ENCODE measurements at regions not wholly inside any gene's neighbourhood (a gene's known extent, or its start where the extent isn't known, plus 50 kb on each side); places are given as distances from the start of the nearest gene placed in this dataset.

DNA sequence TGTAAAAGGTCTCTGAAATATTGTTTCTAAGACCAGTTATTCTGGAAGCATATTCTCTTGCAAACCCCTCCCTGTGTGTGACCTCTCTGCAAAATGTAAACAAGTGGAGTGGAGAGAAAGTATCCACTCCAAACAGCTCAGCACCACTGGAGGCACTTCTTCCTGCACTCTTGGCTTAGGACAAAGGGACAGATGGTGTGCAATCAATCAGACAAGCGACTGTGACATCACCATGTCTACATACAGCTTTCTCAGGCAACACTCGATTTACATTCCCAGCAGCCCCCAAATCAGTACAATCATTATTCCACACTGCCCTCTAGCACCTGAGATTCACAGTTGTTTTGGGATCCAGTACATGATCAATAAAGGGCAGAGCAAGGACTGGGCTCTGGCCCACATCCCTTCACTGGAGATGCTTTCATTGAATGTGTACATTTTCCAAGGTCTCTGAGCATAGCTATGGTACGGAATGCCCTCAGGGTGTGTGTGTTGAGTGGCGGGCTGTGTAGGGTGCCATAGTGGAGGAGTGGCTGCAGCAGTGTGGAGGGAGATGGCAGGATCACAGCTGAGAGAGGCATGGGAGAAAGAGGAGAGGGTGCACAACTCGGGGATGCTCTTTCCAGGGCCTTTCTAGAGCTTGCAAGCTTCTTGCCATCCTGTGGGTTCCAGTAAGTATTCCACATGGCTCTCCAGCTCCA is 311.8 kb upstream of the ST6GAL2 start:
- 75 to 78% (median 76%) methylated on average over 5 of the region's 5 CpGs for WGBS, 5 donors
- no peak for TF ChIP-seq POLR2AphosphoS5 (IDR thresholded peaks at IDR 0.05)
- TF ChIP-seq, protein P1, sequence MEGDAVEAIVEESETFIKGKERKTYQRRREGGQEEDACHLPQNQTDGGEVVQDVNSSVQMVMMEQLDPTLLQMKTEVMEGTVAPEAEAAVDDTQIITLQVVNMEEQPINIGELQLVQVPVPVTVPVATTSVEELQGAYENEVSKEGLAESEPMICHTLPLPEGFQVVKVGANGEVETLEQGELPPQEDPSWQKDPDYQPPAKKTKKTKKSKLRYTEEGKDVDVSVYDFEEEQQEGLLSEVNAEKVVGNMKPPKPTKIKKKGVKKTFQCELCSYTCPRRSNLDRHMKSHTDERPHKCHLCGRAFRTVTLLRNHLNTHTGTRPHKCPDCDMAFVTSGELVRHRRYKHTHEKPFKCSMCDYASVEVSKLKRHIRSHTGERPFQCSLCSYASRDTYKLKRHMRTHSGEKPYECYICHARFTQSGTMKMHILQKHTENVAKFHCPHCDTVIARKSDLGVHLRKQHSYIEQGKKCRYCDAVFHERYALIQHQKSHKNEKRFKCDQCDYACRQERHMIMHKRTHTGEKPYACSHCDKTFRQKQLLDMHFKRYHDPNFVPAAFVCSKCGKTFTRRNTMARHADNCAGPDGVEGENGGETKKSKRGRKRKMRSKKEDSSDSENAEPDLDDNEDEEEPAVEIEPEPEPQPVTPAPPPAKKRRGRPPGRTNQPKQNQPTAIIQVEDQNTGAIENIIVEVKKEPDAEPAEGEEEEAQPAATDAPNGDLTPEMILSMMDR (IDR thresholded peaks at IDR 0.05) = no peak
- no peak for TF ChIP-seq EP300 (IDR thresholded peaks at IDR 0.05)
- no peak for TF ChIP-seq POLR2A (IDR thresholded peaks at IDR 0.05)
- DNase-seq = peak in 1 of 2 donors; percentile 7

DNA sequence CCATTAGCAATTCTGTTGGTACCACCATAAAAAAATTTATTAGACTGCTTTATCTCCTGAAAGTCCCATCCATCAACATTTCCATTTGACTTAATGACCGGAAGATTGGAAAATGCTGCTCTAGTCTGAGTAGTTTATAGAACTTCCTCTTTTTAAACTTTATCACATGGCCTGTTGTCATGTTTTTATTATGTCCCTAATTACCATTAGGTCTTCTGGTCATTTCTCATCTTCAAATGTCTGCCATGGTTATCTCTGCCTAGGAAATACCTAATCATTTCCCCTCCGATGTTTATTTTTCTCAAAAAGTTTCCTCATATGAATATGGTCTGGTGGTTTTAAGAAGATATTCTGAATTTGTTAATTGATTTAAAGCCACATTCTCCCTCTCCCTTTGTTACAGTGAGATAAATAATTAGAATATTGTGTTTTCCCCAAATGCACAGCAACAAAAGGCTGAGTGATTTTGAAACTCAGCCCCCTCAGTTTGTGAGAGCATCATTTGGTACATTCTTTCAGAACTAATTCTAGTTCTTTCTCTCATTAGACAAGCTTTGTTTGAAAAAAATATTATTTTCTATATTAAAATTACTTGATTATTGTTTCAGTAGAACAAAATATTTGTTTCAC is 317.1 kb upstream of the ST6GAL2 start:
- WGBS, 5 donors = 34 to 44% (median 40%) methylated on average over 2 of the region's 2 CpGs
- no peak for DNase-seq

More for the DNA sequence above, 311.8 kb upstream of the ST6GAL2 start:
- Histone ChIP-seq H3K36me3 (no peaks in the 10 kb centered on the region), H3K27ac (no peak overlapping the region), H3K27me3 (no peaks in the 10 kb centered on the region), H3K9me3 (no peaks in the 10 kb centered on the region), H3K4me3 (no peak overlapping the region), H3K4me1 (no peaks in the 10 kb centered on the region)
- intact Hi-C loops (cut with DNase I; ENCODE audit: low total_unique reads) = no loop called here

DNA sequence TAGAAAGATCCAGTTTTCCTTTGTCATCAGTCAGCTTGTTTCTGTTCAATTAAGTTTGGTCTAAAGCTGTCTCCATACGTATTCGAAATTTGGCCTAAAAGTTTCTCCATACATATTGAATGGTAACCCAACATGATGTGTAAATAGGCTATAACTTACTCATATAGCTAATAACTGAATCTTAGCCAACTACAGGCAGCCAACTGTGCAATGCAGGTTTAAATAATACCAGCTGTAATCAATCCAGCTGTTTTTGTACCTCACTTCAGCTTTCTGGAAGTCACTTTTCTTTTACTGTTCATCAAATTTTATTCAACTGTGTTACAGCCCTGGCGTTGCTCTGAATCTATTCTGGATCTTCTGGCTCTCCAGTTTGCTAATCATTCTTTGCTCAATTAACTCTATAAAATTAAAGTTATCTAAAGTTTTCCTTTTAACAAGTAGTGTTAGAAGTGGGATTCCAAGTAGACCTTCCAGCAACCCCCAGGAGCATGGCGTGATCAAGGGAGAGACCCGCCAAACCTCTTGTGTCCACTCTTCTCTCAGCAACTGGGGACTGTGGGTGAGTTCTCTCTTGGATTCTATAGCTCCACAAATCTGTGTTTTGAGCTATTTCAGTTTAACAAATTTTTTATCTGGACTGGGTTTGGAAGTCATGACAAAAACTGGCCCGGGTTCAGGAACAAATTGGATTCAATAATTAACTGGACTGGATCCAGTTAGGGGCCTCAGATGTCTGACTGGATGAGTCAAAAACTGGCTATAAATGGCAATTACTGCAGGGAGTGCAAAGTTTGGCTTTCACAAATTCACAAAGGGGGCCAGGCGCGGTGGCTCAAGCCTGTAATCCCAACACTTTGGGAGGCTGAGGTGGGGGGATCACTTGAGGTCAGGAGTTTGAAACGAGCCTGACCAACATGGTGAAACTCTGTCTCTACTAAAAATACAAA is 329.7 kb upstream of the ST6GAL2 start:
- H3K4me3 ChIP-seq = no peak overlapping the region
- no peaks in the 10 kb centered on the region for H3K27me3 ChIP-seq
- WGBS, 5 donors = 69 to 79% (median 77%) methylated on average over 9 of the region's 9 CpGs
- TF ChIP-seq, protein P1 (IDR thresholded peaks at IDR 0.05) = no peak
- TF ChIP-seq POLR2AphosphoS5 (IDR thresholded peaks at IDR 0.05) (no peak), POLR2A (IDR thresholded peaks at IDR 0.05) (no peak), EP300 (IDR thresholded peaks at IDR 0.05) (no peak)
- peak in 1 of 2 donors; percentile 7 for DNase-seq
- no peaks in the 10 kb centered on the region for H3K4me1 ChIP-seq
- no peak overlapping the region for H3K27ac ChIP-seq
- H3K36me3 ChIP-seq = no peaks in the 10 kb centered on the region
- no peaks in the 10 kb centered on the region for H3K9me3 ChIP-seq
- intact Hi-C loops (cut with DNase I; ENCODE audit: low total_unique reads) = no loop called here

More for the DNA sequence above, 317.1 kb upstream of the ST6GAL2 start:
- TF ChIP-seq, protein P1 (IDR thresholded peaks at IDR 0.05) = no peak
- no peak for TF ChIP-seq POLR2AphosphoS5 (IDR thresholded peaks at IDR 0.05)
- TF ChIP-seq POLR2A (IDR thresholded peaks at IDR 0.05) = no peak
- no peak for TF ChIP-seq EP300 (IDR thresholded peaks at IDR 0.05)
- Histone ChIP-seq H3K36me3 (no peaks in the 10 kb centered on the region), H3K27me3 (no peaks in the 10 kb centered on the region), H3K4me3 (no peak overlapping the region), H3K27ac (no peak overlapping the region), H3K4me1 (no peaks in the 10 kb centered on the region), H3K9me3 (no peaks in the 10 kb centered on the region)
- intact Hi-C loops (cut with DNase I; ENCODE audit: low total_unique reads) = no loop called here

DNA sequence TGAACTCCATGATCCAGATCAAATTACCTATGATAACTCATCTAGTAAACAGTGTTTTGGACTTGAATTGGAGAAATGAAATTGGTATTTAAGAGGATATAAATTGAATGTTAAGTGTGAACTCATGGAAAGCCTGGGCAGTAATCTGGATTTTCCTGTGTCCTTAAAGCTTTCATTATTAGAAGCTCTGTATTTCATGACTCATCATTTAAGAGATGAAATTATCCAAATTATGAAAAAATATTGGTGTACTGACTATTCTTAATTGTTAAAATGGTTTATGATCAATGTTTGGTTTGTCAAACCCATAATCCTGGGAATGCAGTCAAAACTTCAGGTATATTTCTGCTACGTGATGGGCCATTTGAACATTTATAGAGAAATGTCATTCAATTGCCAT is 332.2 kb upstream of the ST6GAL2 start:
- DNase-seq = no peak
- TF ChIP-seq, protein P1 (IDR thresholded peaks at IDR 0.05) = no peak
- TF ChIP-seq POLR2AphosphoS5 (IDR thresholded peaks at IDR 0.05) = no peak
- no peak for TF ChIP-seq EP300 (IDR thresholded peaks at IDR 0.05)
- no peak for TF ChIP-seq POLR2A (IDR thresholded peaks at IDR 0.05)
- Histone ChIP-seq H3K27ac (no peak overlapping the region), H3K9me3 (no peaks in the 10 kb centered on the region), H3K4me1 (no peaks in the 10 kb centered on the region), H3K4me3 (no peak overlapping the region), H3K27me3 (no peaks in the 10 kb centered on the region), H3K36me3 (no peaks in the 10 kb centered on the region)
- 92 to 94% (median 93%) methylated on average over 1 of the region's 1 CpG for WGBS, 5 donors
- intact Hi-C loops (cut with DNase I; ENCODE audit: low total_unique reads) = no loop called here

All from stomach (tissue), 8 donors.